OCI-LY3 (cell line): ENCODE measurements at regions not wholly inside any gene's neighbourhood (a gene's known extent, or its start where the extent isn't known, plus 50 kb on each side); places are given as distances from the start of the nearest gene placed in this dataset.

ENCODE experiments used
- EZH2phosphoT487 ChIP-seq: fragments of 200-600 bp; shearing (Covaris generic); IDR thresholded peaks from 2 replicates; pipeline ENCODE4 v1.6.1; 2018; ENCODE audit warnings: antibody characterized with exemption, mixed run types, low read depth
- TF ChIP-seq, protein P1 (sequence below): fragments of 200-600, 300-600 bp; sonication (generic); IDR thresholded peaks from 2 replicates; pipeline ENCODE4 v1.5.1; 2014; ENCODE audit warnings: antibody characterized with exemption, low read length, low read depth

DNA sequence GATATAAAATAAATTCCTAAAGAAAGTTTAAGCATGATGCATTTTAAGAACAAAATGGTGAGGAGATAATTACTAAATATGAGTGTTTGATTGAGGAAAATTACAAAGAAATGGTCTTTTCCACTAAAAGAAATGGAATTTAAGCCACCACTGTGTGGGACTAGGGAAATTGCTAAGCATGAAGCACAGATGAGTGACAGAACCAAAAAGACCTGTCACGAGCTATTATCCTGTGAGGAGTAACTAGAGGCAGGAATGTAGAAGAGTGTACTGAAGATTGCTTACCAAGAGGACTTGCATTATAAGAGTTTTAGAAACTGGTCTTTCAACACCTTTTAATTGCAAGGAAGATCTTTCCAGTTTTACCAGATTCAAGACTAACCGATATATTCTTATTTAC, 193.6 kb upstream of the PRR16 start:
- TF ChIP-seq, protein P1, sequence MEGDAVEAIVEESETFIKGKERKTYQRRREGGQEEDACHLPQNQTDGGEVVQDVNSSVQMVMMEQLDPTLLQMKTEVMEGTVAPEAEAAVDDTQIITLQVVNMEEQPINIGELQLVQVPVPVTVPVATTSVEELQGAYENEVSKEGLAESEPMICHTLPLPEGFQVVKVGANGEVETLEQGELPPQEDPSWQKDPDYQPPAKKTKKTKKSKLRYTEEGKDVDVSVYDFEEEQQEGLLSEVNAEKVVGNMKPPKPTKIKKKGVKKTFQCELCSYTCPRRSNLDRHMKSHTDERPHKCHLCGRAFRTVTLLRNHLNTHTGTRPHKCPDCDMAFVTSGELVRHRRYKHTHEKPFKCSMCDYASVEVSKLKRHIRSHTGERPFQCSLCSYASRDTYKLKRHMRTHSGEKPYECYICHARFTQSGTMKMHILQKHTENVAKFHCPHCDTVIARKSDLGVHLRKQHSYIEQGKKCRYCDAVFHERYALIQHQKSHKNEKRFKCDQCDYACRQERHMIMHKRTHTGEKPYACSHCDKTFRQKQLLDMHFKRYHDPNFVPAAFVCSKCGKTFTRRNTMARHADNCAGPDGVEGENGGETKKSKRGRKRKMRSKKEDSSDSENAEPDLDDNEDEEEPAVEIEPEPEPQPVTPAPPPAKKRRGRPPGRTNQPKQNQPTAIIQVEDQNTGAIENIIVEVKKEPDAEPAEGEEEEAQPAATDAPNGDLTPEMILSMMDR = no peak
- TF ChIP-seq EZH2phosphoT487 = no peak
